GM12878 (cell line): ENCODE measurements at regions not wholly inside any gene's neighbourhood (a gene's known extent, or its start where the extent isn't known, plus 50 kb on each side); places are given as distances from the start of the nearest gene placed in this dataset.

Experiments
- ATAC-seq: fragments of 200-7000 bp; cut with Tn5 transposase; 3 replicates; pipeline ENCODE4 v1.9.1; 2020; ENCODE audit warnings: mild to moderate bottlenecking, moderate library complexity
- BruUV-seq: library from RNA; stranded (reverse); fragments of 400-500 nt; replicated peaks from 2 replicates; lab custom pipeline; 2021; lab: Mats Ljungman, UMichigan
- CTCF ChIA-PET: fragments of 300-600 bp; sonication (Branson Sonifier 250); formaldehyde crosslinking; extraction: SDS; loops from one replicate; lab custom pipeline; 2021; ENCODE audit warnings: inconsistent platforms; lab: Yijun Ruan, JAX
- POLR2A ChIA-PET: fragments of 350-600 bp; formaldehyde crosslinking; extraction: SDS; loops from one replicate; lab custom pipeline; 2021; ENCODE audit warnings: inconsistent platforms; lab: Charles Lee
- RAD21 ChIA-PET: fragments of 300-600 bp; sonication (Branson Sonifier 250); formaldehyde crosslinking; loops from one replicate; lab custom pipeline; 2023; ENCODE audit warnings: antibody characterized with exemption; ENCODE audit not compliant: unreplicated experiment; lab: Charles Lee
- SMC1A ChIA-PET: fragments of 300-600 bp; sonication (Branson Sonifier 250); formaldehyde crosslinking; loops from one replicate; lab custom pipeline; 2023; ENCODE audit not compliant: unreplicated experiment, uncharacterized antibody; lab: Charles Lee
- DNase-seq: peaks from one replicate; pipeline ENCODE4 v3.0.0-alpha.2; 2011; ENCODE audit warnings: low read depth, low spot score
- FAIRE-seq: peaks from 3 replicates; lab custom pipeline; 2011; peaks lifted over from hg19 to GRCh38; lab: Jason Lieb, UNC
- H2AFZ ChIP-seq: 2 replicates; pipeline ENCODE4 v1.6.0; 2011; ENCODE audit warnings: low read depth, low read length, control low read depth; ENCODE audit not compliant: control insufficient read depth
- H3K27ac ChIP-seq: 2 replicates; pipeline ENCODE4 v1.5.1; 2011; ENCODE audit warnings: control low read depth; ENCODE audit not compliant: control insufficient read depth, insufficient read depth
- H3K27me3 ChIP-seq, 2 experiments: replicated peaks in 1 of 2; 2 replicates each; pipeline versions ENCODE4 v1.6.0 to v1.6.1; 2011; ENCODE audit warnings: low read length in 1 of 2; ENCODE audit not compliant: control insufficient read depth in 2 of 2, insufficient read depth in 2 of 2
- H3K36me3 ChIP-seq, 2 experiments: 2 replicates each; pipeline ENCODE4 v1.5.1; 2011; ENCODE audit warnings: low read length in 1 of 2; ENCODE audit not compliant: control insufficient read depth in 2 of 2, insufficient read depth in 2 of 2
- H3K4me1 ChIP-seq: 2 replicates; pipeline ENCODE4 v1.6.1; 2011; ENCODE audit warnings: mild to moderate bottlenecking, low read length, moderate library complexity, mixed read lengths; ENCODE audit not compliant: control insufficient read depth, insufficient read depth
- H3K4me2 ChIP-seq: 2 replicates; pipeline ENCODE4 v1.6.0; 2011; ENCODE audit warnings: control low read depth; ENCODE audit not compliant: control insufficient read depth, insufficient read depth
- H3K4me3 ChIP-seq: fragments of 200-600 bp; sonication (generic); 2 replicates; pipeline ENCODE4 v1.5.1; 2016
- H3K79me2 ChIP-seq: 2 replicates; pipeline ENCODE4 v1.6.0; 2011; ENCODE audit warnings: low read length; ENCODE audit not compliant: control insufficient read depth, insufficient read depth
- H3K9ac ChIP-seq: 2 replicates; pipeline ENCODE4 v1.8.0; 2011; ENCODE audit warnings: low read length, control low read depth, mixed read lengths; ENCODE audit not compliant: control insufficient read depth, insufficient read depth
- H3K9me3 ChIP-seq: replicated peaks from 3 replicates; pipeline ENCODE4 v1.5.1; 2011; ENCODE audit warnings: mild to moderate bottlenecking, low read length; ENCODE audit not compliant: control insufficient read depth, insufficient read depth
- H4K20me1 ChIP-seq: 2 replicates; pipeline ENCODE4 v1.6.0; 2011; ENCODE audit not compliant: control insufficient read depth, insufficient read depth
- CBX5 ChIP-seq: sonication (generic); IDR thresholded peaks from 2 replicates; pipeline ENCODE4 v1.6.1; 2016; ENCODE audit warnings: low read depth, moderate library complexity, mild to moderate bottlenecking, inconsistent platforms
- HCFC1 ChIP-seq: fragments of 150-350 bp; IDR thresholded peaks from 2 replicates; pipeline ENCODE4 v1.6.1; 2014; ENCODE audit warnings: low read length
- NFYA ChIP-seq: IDR thresholded peaks from 2 replicates; pipeline ENCODE4 v1.6.1; 2011; ENCODE audit warnings: low read depth, mild to moderate bottlenecking, low read length, improper control_type of control experiment, borderline replicate concordance
- SP1 ChIP-seq: IDR thresholded peaks from one replicate; pipeline ENCODE4 v1.6.1; 2011; ENCODE audit warnings: low read depth, low read length
- ZNF274 ChIP-seq: IDR thresholded peaks from one replicate; pipeline ENCODE4 v1.8.0; 2011; ENCODE audit not compliant: insufficient read length, insufficient read depth
- ZNF622 ChIP-seq: fragments of 450-650 bp; IDR thresholded peaks from 2 replicates; pipeline ENCODE4 v1.6.1; 2017; ENCODE audit warnings: mild to moderate bottlenecking, inconsistent platforms
- WGBS: methylation state at CpG from one replicate; pipeline ENCODE4 v1.1.6; 2016; ENCODE audit warnings: low lambda C conversion rate; ENCODE audit not compliant: insufficient replicate concordance, insufficient coverage; ENCODE audit errors: missing lambda C conversion rate; 5-methylcytosine and 5-hydroxymethylcytosine counted together
- in situ Hi-C: fragments of 300-500 bp; cut with MboI; formaldehyde crosslinking; loops from 9 replicates; pipeline ENCODE4 v1.14.3; 2018; ENCODE audit warnings: mixed read lengths
- intact Hi-C: fragments of 100-400 bp; cut with micrococcal nuclease; formaldehyde crosslinking; loops from one replicate; pipeline ENCODE4 v1.14.2; 2022; ENCODE audit not compliant: unreplicated experiment

GRCh38 chr5:171520300-171521174, 101.1 kb downstream of the FGF18 start:
- BruUV-seq = no TSS peak
- Histone ChIP-seq H3K4me1 (no peaks in the 10 kb centered on the region), H3K9ac (no peak overlapping the region), H3K79me2 (no peaks in the 10 kb centered on the region), H4K20me1 (no peaks in the 10 kb centered on the region), H2AFZ (no peak overlapping the region), H3K4me3 (no peak overlapping the region), H3K27me3 (peaks cover 0 to 6% of the 10 kb centered on the region in 2 experiments; a peak in 2 of 4 replicates), H3K9me3 (no peaks in the 10 kb centered on the region), H3K36me3 (no peaks in the 10 kb centered on the region), H3K27ac (no peak overlapping the region), H3K4me2 (no peak overlapping the region)
- CTCF ChIA-PET = no interaction called here
- RAD21 ChIA-PET = no interaction called here
- SMC1A ChIA-PET = no interaction called here
- FAIRE-seq (no peak), ATAC-seq (no peak), DNase-seq (no peak)
- intact Hi-C loops = no loop called here
- WGBS = 45% methylated on average over 15 of the region's 20 CpGs
- POLR2A ChIA-PET = no interaction called here
- TF ChIP-seq ZNF622 = no peak
- in situ Hi-C loops = no loop called here

GRCh38 chr5:171521219-171521633, 101.8 kb downstream of the FGF18 start:
- no peak for FAIRE-seq
- TF ChIP-seq NFYA = no peak
- TF ChIP-seq CBX5 = no peak
- TF ChIP-seq ZNF274 = no peak
- TF ChIP-seq HCFC1 = no peak
- no peak for TF ChIP-seq SP1
- no peak overlapping the region for H3K4me2 ChIP-seq
- H3K4me1 ChIP-seq = no peaks in the 10 kb centered on the region
- POLR2A ChIA-PET = interaction anchor here (0.6 kb wide), 1 partner anchor 87 kb away, joined by 3 read pairs; no protein-coding TSS in a partner anchor
- peaks cover 0 to 6% of the 10 kb centered on the region in 2 experiments; a peak in 2 of 4 replicates for H3K27me3 ChIP-seq
- RAD21 ChIA-PET = no interaction called here
- no peaks in the 10 kb centered on the region for H3K79me2 ChIP-seq
- no peak overlapping the region for H3K27ac ChIP-seq
- 21% methylated on average over 1 of the region's 1 CpG for WGBS
- SMC1A ChIA-PET = no interaction called here
- no peak overlapping the region for H3K4me3 ChIP-seq
- intact Hi-C loops = no loop called here
- H3K9me3 ChIP-seq = no peaks in the 10 kb centered on the region
- H2AFZ ChIP-seq = no peak overlapping the region
- no peak overlapping the region for H3K9ac ChIP-seq
- DNase-seq = no peak
- CTCF ChIA-PET = no interaction called here
- no peak for ATAC-seq
- no peaks in the 10 kb centered on the region for H4K20me1 ChIP-seq
- in situ Hi-C loops = no loop called here
- no TSS peak for BruUV-seq
- H3K36me3 ChIP-seq = no peaks in the 10 kb centered on the region
